Pancreas (tissue), 10 donors: ENCODE measurements at regions not wholly inside any gene's neighbourhood (a gene's known extent, or its start where the extent isn't known, plus 50 kb on each side); places are given as distances from the start of the nearest gene placed in this dataset.

Source experiments
- ATAC-seq, 4 donors: fragments of 200-7000 bp; cut with Tn5 transposase; one replicate each; pipeline versions ENCODE4 v1.8.0 to v1.9.1; 2020; ENCODE audit warnings: mild to moderate bottlenecking in 4 of 4, moderate library complexity in 4 of 4
- DNase-seq, 6 donors: peaks; one replicate each; pipeline ENCODE4 v3.0.0-alpha.2; 2020
- FAIRE-seq: peaks from 2 replicates; lab custom pipeline; 2012; peaks lifted over from hg19 to GRCh38; lab: Jason Lieb, UNC
- H3K27ac ChIP-seq, 4 donors: fragments of 200-600 bp; sonication (generic); 1 replicate in 3 of 4; 2 replicates in 1 of 4; pipeline versions ENCODE4 v1.5.0 to v1.8.0; 2020
- H3K27me3 ChIP-seq, 4 donors: fragments of 200-600 bp; one replicate each; pipeline ENCODE4 v1.8.0; 2021
- H3K36me3 ChIP-seq, 3 donors: fragments of 200-600 bp; sonication (generic) in 1 of 3; one replicate each; pipeline versions ENCODE4 v1.5.0 to v1.8.0; 2020 to 2021
- H3K4me1 ChIP-seq, 3 donors: fragments of 200-600 bp; one replicate each; pipeline ENCODE4 v1.8.0; 2021
- H3K4me3 ChIP-seq, 4 donors: fragments of 200-600 bp; sonication (generic) in 2 of 4; one replicate each; pipeline versions ENCODE4 v1.5.0 to v1.8.0; 2020 to 2021
- H3K9me3 ChIP-seq, 4 donors: fragments of 200-600 bp; one replicate each; pipeline ENCODE4 v1.8.0; 2021
- WGBS, 2 donors: extraction: QIAGEN DNeasy Blood & Tissue Kit; methylation state at CpG; one replicate each; pipeline ENCODE4 v1.1.7; 2013; 5-methylcytosine and 5-hydroxymethylcytosine counted together
- intact Hi-C, 3 donors: fragments of 100-400 bp; cut with DNase I; formaldehyde crosslinking; loops; one replicate each; pipeline versions ENCODE4 v1.11.1 to v1.14.2; 2022
- TF ChIP-seq, protein P1 (sequence below), 4 donors: fragments of 200-600 bp; sonication (generic) in 3 of 4; IDR thresholded peaks; one replicate each; pipeline versions ENCODE4 v1.5.0 to v1.8.0; 2021; ENCODE audit warnings: antibody characterized with exemption in 4 of 4
- donor health status: healthy with polysubstance abuse.
- donor health status: DM: no; HTN: no; CAD: no; lungs with moderate emphysema.
- donor health status: DM: no; HTN: no; CAD: no.
- donor health status: control.
- donor health status: control.
- donor health status: Bipolar disorder and iron deficiency.
- donor health status: DM: yes; HTN: yes; CAD: no.
- donor health status: DM: no; HTN: no; CAD: no.
- donor health status: DM: no; HTN: no; CAD: no.
- donor health status: DM: yes; HTN: yes; CAD: no.

DNA sequence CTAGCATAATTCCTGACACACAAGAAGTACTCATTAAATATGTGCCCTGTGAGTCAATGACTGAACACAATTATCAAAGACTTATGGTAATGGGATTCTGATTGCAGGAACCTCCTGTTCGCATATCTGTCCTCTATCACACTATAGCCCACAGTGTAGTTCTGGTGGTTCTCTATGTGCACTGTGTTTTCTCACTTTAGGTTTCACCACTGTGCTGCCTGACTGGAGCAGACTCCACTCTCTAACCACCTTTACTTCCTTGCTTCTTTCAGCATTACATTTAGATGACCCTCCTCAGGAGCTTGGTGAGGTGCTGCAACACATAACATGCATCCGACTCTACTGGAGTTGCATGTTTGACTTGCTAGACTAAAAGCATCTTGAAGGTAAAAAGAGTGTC, 777.1 kb downstream of the SQOR start:
- no peaks in the 10 kb centered on the region for H3K36me3 ChIP-seq
- ATAC-seq (no peak), DNase-seq (no peak), FAIRE-seq (no peak)
- TF ChIP-seq, protein P1, sequence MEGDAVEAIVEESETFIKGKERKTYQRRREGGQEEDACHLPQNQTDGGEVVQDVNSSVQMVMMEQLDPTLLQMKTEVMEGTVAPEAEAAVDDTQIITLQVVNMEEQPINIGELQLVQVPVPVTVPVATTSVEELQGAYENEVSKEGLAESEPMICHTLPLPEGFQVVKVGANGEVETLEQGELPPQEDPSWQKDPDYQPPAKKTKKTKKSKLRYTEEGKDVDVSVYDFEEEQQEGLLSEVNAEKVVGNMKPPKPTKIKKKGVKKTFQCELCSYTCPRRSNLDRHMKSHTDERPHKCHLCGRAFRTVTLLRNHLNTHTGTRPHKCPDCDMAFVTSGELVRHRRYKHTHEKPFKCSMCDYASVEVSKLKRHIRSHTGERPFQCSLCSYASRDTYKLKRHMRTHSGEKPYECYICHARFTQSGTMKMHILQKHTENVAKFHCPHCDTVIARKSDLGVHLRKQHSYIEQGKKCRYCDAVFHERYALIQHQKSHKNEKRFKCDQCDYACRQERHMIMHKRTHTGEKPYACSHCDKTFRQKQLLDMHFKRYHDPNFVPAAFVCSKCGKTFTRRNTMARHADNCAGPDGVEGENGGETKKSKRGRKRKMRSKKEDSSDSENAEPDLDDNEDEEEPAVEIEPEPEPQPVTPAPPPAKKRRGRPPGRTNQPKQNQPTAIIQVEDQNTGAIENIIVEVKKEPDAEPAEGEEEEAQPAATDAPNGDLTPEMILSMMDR (IDR thresholded peaks at IDR 0.05): no peak
- no peaks in the 10 kb centered on the region for H3K4me1 ChIP-seq
- 86 to 92% methylated on average over 2 of the region's 2 CpGs for WGBS, 2 donors
- intact Hi-C loops: no loop called here
- H3K9me3 ChIP-seq: no peaks in the 10 kb centered on the region
- H3K4me3 ChIP-seq: no peak overlapping the region
- H3K27me3 ChIP-seq: peaks cover 0 to 4% (median 0%) of the 10 kb centered on the region in 4 donors
- no peak overlapping the region for H3K27ac ChIP-seq

DNA sequence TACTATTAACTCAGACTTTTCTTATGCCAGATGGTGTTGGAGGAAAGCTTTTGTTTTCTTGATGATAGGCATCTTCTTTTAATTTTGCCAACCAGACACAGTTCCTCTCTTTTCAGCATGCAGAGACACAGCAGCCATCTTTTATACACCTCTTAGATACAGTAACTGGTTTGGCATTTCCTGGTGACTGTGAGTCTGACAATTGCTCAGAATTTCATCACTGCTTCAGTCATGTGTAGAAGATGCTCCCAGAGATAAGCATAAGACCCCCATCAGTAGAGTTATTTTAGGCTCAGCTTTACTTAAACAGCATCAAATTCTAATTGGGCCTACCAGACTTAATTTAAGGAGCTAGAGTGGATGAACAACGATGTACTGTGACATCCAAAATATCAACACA, 779.0 kb downstream of the SQOR start:
- H3K27ac ChIP-seq: no peak overlapping the region
- whole genome bisulfite sequencing, 2 donors: 68 to 85% methylated on average over 1 of the region's 1 CpG
- H3K4me3 ChIP-seq: no peak overlapping the region
- H3K4me1 ChIP-seq: no peaks in the 10 kb centered on the region
- ATAC-seq (no peak), DNase-seq (no peak), FAIRE-seq (no peak)
- no peaks in the 10 kb centered on the region for H3K9me3 ChIP-seq
- H3K27me3 ChIP-seq: peaks cover 0 to 4% (median 0%) of the 10 kb centered on the region in 4 donors
- no peaks in the 10 kb centered on the region for H3K36me3 ChIP-seq
- TF ChIP-seq, protein P1 (IDR thresholded peaks at IDR 0.05): no peak
- intact Hi-C loops: no loop called here

DNA sequence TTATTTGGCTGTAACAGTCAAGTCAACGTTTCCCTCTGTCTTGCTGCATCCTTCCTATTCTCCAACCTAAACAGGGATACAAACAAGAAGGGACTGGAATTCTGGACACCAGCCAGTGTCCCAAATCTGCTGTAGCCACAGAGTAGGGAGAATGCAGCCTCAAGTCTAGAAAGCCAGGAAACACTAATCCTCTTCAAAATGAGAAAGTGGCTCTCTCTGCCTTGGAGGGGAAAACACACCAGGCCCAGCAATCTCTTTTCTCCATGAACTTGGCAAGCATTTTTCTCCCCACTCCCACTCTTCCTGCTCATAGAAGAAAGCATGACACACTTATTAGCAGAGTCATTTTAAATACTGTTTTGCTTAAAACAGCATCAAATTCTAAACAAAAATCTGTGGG, 781.7 kb downstream of the SQOR start:
- TF ChIP-seq, protein P1 (IDR thresholded peaks at IDR 0.05): no peak
- Histone ChIP-seq H3K27ac (no peak overlapping the region), H3K36me3 (no peaks in the 10 kb centered on the region), H3K9me3 (no peaks in the 10 kb centered on the region), H3K27me3 (no peaks in the 10 kb centered on the region), H3K4me1 (no peaks in the 10 kb centered on the region), H3K4me3 (no peak overlapping the region)
- no peak for DNase-seq
- intact Hi-C loops: no loop called here
- WGBS, 2 donors: 29 to 41% methylated on average over 1 of the region's 1 CpG
- peak in 1 of 4 donors; percentile 41 for ATAC-seq
- FAIRE-seq: no peak

DNA sequence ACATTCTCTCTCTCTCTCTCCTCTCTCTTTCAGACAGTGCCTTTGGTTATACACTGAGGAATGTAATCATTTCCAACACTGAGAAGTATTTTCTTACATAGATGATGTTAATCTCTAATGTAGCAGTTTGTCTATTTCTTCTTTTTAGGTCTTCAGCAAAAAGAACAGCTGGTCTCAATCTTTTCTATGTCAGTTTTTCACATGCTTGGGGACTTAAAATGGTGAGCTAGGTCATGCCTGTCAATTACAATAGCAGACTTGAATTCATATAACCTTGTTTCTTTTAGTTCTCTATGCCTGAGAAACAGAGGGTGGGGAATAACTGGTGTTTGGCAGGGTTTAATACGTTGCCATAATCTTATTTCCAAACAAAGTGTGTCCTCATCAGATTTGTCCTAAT, 786.2 kb downstream of the SQOR start:
- TF ChIP-seq, protein P1 (IDR thresholded peaks at IDR 0.05): no peak
- no peaks in the 10 kb centered on the region for H3K36me3 ChIP-seq
- WGBS, 2 donors: 46 to 62% methylated on average over 1 of the region's 1 CpG

DNA sequence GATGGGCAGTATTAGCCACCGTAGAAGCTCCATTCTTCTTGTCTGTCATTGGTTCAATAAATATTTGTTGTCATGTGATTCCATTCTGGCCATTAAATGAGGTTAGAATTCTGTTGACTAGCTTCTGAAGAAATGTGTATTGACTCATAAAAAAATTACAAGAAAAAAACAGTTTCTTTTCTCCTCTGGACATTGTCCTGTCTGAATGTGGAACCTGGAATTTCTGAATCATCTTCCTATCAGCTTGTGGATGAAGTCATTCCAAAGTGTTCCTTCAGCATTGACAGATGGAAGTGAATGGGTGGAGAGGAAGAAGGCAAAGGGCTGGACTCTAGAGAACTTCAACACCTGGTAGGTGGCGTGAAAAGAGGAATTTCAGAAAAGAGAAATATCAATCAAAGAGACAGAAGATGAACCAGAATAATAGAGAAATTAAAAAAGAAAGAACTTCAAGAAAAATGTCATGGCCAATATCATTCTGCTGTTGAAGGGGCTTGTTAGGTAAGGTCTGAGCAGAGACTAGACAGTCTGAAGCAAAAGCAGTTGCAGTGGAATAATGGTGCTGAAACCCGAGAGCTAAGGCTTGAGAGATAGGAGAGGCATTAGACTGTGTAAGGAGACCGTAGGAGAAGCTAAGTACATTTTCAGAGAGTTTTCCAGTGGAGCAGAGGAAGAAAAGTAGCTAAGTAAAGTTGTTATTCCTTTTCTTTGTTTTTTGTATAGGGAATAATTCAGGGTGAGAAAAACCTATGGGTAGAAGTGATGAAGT, 806.6 kb downstream of the SQOR start:
- H3K4me3 ChIP-seq: no peak overlapping the region
- TF ChIP-seq, protein P1 (IDR thresholded peaks at IDR 0.05): no peak
- H3K9me3 ChIP-seq: no peaks in the 10 kb centered on the region
- FAIRE-seq: no peak
- H3K36me3 ChIP-seq: no peaks in the 10 kb centered on the region
- WGBS, 2 donors: 66 to 75% methylated on average over 4 of the region's 4 CpGs
- no peaks in the 10 kb centered on the region for H3K4me1 ChIP-seq
- H3K27ac ChIP-seq: no peak overlapping the region
- no peak for ATAC-seq
- no peak for DNase-seq
- H3K27me3 ChIP-seq: no peaks in the 10 kb centered on the region
- intact Hi-C loops: no loop called here

More for the DNA sequence above, 786.2 kb downstream of the SQOR start:
- no peaks in the 10 kb centered on the region for H3K27me3 ChIP-seq
- H3K4me3 ChIP-seq: no peak overlapping the region
- H3K4me1 ChIP-seq: no peaks in the 10 kb centered on the region
- H3K27ac ChIP-seq: no peak overlapping the region
- ATAC-seq (no peak), FAIRE-seq (no peak), DNase-seq (no peak)
- intact Hi-C loops: no loop called here
- H3K9me3 ChIP-seq: no peaks in the 10 kb centered on the region
